HFFc6 (cell line): ENCODE measurements at regions not wholly inside any gene's neighbourhood (a gene's known extent, or its start where the extent isn't known, plus 50 kb on each side); places are given as distances from the start of the nearest gene placed in this dataset.
"Not testable (repeated sequence)": the region's sequence is repeated elsewhere in the genome, so short reads cannot be mapped to it uniquely, and the experiment has no call there.

Source experiments
- DNase-seq: peaks from one replicate; pipeline ENCODE4 v3.0.0-alpha.2; 2018
- H3K27ac Mint-ChIP-seq: 2 replicates; pipeline ENCODE4 v1.8.0; 2020; ENCODE audit warnings: mild to moderate bottlenecking, mixed read lengths
- H3K27me3 Mint-ChIP-seq: 2 replicates; pipeline ENCODE4 v1.8.0; 2021; ENCODE audit warnings: mild to moderate bottlenecking, moderate library complexity, mixed read lengths; ENCODE audit not compliant: insufficient read depth
- H3K36me3 Mint-ChIP-seq: 2 replicates; pipeline ENCODE4 v1.8.0; 2021; ENCODE audit warnings: low read depth, mixed read lengths
- H3K4me1 Mint-ChIP-seq: 2 replicates; pipeline ENCODE4 v1.8.0; 2020; ENCODE audit warnings: low read depth, mixed read lengths
- H3K4me3 Mint-ChIP-seq: 2 replicates; pipeline ENCODE4 v1.8.0; 2020; ENCODE audit warnings: mild to moderate bottlenecking, moderate library complexity, mixed read lengths
- H3K9me3 Mint-ChIP-seq: 2 replicates; pipeline ENCODE4 v1.8.0; 2020; ENCODE audit warnings: mild to moderate bottlenecking, mixed read lengths
- CTCF ChIP-seq: fragments of 200-600 bp; sonication (generic); IDR thresholded peaks from 2 replicates; pipeline ENCODE4 v1.5.0; 2021; ENCODE audit warnings: antibody characterized with exemption, mild to moderate bottlenecking

- Mint-ChIP-seq H3K36me3 (no peaks in the 10 kb centered on the region), H3K27ac (no peak overlapping the region), H3K4me1 (no peaks in the 10 kb centered on the region), H3K4me3 (no peak overlapping the region), H3K27me3 (no peaks in the 10 kb centered on the region; the same call in 1 of the 2 replicates), H3K9me3 (no peaks in the 10 kb centered on the region)
- DNase-seq = no peak
- no peak for TF ChIP-seq CTCF
Measured at GRCh38 chr9:6144947-6145346, 70.7 kb upstream of the IL33 start.

GRCh38 chr9:6142799-6143454 lies 72.7 kb upstream of the IL33 start:
- DNase-seq = no peak
- H3K27ac Mint-ChIP-seq = no peak overlapping the region
- H3K4me1 Mint-ChIP-seq = no peaks in the 10 kb centered on the region
- H3K27me3 Mint-ChIP-seq = peaks cover 3% of the 10 kb centered on the region
- no peaks in the 10 kb centered on the region for H3K36me3 Mint-ChIP-seq
- H3K4me3 Mint-ChIP-seq = no peak overlapping the region
- no peak for TF ChIP-seq CTCF
- no peaks in the 10 kb centered on the region for H3K9me3 Mint-ChIP-seq

- H3K27ac Mint-ChIP-seq = not testable (repeated sequence)
Measured at GRCh38 chr9:6135780-6136179, 79.8 kb upstream of the IL33 start.

GRCh38 chr9:6134661-6135180 lies 80.9 kb upstream of the IL33 start:
- peaks cover 23% of the 10 kb centered on the region for H3K4me1 Mint-ChIP-seq
- no peak overlapping the region for H3K27ac Mint-ChIP-seq
- TF ChIP-seq CTCF = no peak
- no peaks in the 10 kb centered on the region for H3K36me3 Mint-ChIP-seq
- peaks cover 15% of the 10 kb centered on the region for H3K27me3 Mint-ChIP-seq
- peak; percentile 43 for DNase-seq
- no peak overlapping the region for H3K4me3 Mint-ChIP-seq
- H3K9me3 Mint-ChIP-seq = peaks cover 5% of the 10 kb centered on the region

More at GRCh38 chr9:6135780-6136179, 79.8 kb upstream of the IL33 start:
- peaks cover 23% of the 10 kb centered on the region for H3K4me1 Mint-ChIP-seq
- H3K4me3 Mint-ChIP-seq, H3K36me3 Mint-ChIP-seq, DNase-seq, H3K9me3 Mint-ChIP-seq, H3K27me3 Mint-ChIP-seq: not testable (repeated sequence)

GRCh38 chr9:6133346-6134063 lies 82.1 kb upstream of the IL33 start:
- Mint-ChIP-seq H3K27me3 (peaks cover 15% of the 10 kb centered on the region), H3K9me3 (peaks cover 5% of the 10 kb centered on the region), H3K4me1 (peaks cover 23% of the 10 kb centered on the region), H3K36me3 (no peaks in the 10 kb centered on the region), H3K4me3 (no peak overlapping the region), H3K27ac (no peak overlapping the region)
- no peak for TF ChIP-seq CTCF
- DNase-seq = no peak

- Mint-ChIP-seq H3K9me3 (peaks cover 5% of the 10 kb centered on the region), H3K27me3 (peaks cover 12% of the 10 kb centered on the region), H3K27ac (no peak overlapping the region), H3K4me1 (peaks cover 23% of the 10 kb centered on the region), H3K4me3 (no peak overlapping the region), H3K36me3 (no peaks in the 10 kb centered on the region)
- no peak for TF ChIP-seq CTCF
- no peak for DNase-seq
Measured at GRCh38 chr9:6132650-6133049, 83.0 kb upstream of the IL33 start.
